ENCODE measurements at regions not wholly inside any gene's neighbourhood (a gene's known extent, or its start where the extent isn't known, plus 50 kb on each side); places are given as distances from the start of the nearest gene placed in this dataset.
"Not testable (repeated sequence)": the region's sequence is repeated elsewhere in the genome, so short reads cannot be mapped to it uniquely, and the experiment has no call there.

- not testable (repeated sequence) for H3K27ac Mint-ChIP-seq, H3K27me3 Mint-ChIP-seq, H3K4me1 Mint-ChIP-seq, H3K9me3 Mint-ChIP-seq, H3K4me3 Mint-ChIP-seq, ATAC-seq, DNase-seq
Measured at GRCh38 chr16:33583702-33584101, 124.3 kb downstream of the TP53TG3F start.

DNA sequence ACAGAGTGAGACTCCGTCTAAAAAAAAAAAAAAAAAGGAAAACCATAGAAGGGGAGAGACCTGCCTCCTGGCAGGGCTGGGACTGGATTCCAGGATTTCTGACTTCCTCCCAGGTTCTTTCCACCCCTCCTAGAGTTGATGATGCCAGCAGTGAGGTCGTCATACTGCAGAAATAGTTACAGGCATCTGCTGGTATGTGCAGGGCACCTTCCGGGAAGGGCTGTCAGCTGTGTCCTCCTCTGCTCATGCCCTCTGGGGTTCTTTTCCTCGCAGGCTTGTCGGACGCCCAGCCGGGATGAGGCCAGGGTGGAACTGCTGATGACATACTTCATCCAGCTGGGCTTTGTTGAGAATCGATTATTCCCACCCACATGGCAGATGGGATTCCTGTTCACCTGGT, 129.2 kb downstream of the TP53TG3F start:
- H3K4me1 Mint-ChIP-seq, H3K9me3 Mint-ChIP-seq, H3K27me3 Mint-ChIP-seq, H3K27ac Mint-ChIP-seq, H3K4me3 Mint-ChIP-seq, ATAC-seq, DNase-seq: not testable (repeated sequence)

GRCh38 chr16:33593344-33593743, 133.9 kb downstream of the TP53TG3F start:
- ATAC-seq, H3K4me3 Mint-ChIP-seq, DNase-seq, H3K27ac Mint-ChIP-seq, H3K4me1 Mint-ChIP-seq, H3K9me3 Mint-ChIP-seq, H3K27me3 Mint-ChIP-seq: not testable (repeated sequence)

DNA sequence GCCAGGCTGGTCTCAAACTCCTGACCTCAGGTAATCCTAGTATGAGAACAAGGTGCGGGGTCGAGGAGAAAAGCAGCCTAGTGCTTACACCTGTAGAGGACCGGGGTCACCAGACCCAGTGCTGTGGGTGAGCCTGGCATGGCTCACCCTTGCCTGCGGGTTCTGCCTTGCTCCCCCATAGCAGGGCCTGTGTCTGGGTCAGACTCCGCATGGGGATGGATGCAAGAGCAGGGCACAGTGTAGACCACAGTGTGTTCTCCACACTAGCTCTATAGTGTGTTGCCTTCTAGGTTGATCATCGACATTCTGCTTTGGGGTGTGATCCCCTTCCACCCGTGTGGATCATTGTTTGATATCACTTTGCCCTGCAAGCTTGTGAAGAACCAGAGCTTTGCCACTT, 135.7 kb downstream of the TP53TG3F start:
- H3K4me3 Mint-ChIP-seq, H3K27me3 Mint-ChIP-seq, ATAC-seq, H3K27ac Mint-ChIP-seq, DNase-seq, H3K9me3 Mint-ChIP-seq, H3K4me1 Mint-ChIP-seq: not testable (repeated sequence)

GRCh38 chr16:33601029-33601428, 141.6 kb downstream of the TP53TG3F start:
- H3K4me3 Mint-ChIP-seq, H3K27ac Mint-ChIP-seq, H3K27me3 Mint-ChIP-seq, H3K9me3 Mint-ChIP-seq, ATAC-seq, H3K4me1 Mint-ChIP-seq, DNase-seq: not testable (repeated sequence)

DNA sequence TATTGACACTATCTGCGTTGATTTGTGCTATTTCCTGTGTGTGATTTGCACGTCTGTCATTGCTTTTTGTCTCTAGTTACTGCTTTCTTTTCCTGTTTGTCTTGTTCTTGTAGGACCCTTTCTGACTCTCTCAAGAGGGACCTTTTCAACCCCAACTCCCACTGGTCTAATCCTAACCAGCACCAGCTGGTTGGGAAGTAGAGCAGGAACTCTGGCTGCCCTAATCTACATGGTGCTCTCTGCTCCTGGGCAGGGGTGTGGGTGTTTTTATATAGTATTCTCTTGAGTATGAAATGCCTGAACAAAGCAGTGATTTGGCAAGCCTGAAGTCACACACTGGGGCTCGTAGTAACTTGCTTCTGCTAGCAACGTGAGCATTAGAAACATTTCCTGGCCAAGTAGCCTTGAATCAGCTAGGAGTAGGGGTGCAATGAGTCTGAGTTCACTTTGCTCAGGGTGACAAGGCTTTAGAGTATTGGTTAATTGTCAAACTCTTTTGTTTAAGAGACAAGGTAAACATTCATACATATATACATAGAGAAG, 164.2 kb downstream of the TP53TG3F start:
- DNase-seq, H3K27me3 Mint-ChIP-seq, H3K27ac Mint-ChIP-seq: not testable (repeated sequence)

DNA sequence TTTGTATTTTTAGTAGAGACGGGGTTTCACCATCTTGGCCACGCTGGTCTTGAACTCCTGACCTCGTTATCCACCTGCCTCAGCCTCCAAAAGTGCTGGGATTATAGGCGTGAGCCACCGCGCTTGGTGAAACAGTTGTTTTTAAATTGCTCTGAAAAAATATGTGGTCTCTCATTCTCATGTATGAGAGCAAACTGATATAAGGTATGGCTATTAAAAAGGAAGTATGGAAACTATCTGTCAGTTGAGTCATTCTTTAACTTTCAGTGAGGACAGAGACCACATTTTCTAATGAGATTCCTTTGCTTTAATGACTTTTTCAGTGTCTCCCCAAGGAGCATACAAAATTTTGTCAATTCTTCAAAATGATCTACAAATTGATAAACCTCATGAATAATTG, 169.5 kb downstream of the TP53TG3F start:
- not testable (repeated sequence) for H3K4me3 Mint-ChIP-seq, H3K27ac Mint-ChIP-seq, H3K27me3 Mint-ChIP-seq, H3K4me1 Mint-ChIP-seq, H3K9me3 Mint-ChIP-seq, ATAC-seq, DNase-seq

More for the DNA sequence above, 164.2 kb downstream of the TP53TG3F start:
- not testable (repeated sequence) for ATAC-seq, H3K4me3 Mint-ChIP-seq, H3K4me1 Mint-ChIP-seq, H3K9me3 Mint-ChIP-seq

DNA sequence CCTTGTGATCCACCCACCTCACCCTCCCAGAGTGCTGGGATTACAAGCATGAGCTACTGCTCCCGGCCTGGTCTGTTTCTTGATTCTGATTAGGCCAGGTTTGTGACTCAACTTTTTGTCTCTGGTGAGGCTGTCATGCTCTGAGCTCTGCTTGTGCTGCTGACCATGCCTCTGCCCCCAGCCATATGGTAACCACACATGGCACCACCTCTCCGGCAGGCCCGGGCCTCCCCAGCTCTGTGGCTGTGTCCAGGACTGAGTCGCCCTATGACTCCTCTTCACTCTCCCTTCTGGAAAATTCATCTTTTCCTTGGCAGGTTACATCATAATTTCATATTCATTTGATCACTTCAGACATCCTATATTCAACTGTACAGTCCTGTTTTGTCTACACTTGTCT, 172.3 kb downstream of the TP53TG3F start:
- H3K9me3 Mint-ChIP-seq, ATAC-seq, DNase-seq, H3K27me3 Mint-ChIP-seq, H3K27ac Mint-ChIP-seq, H3K4me3 Mint-ChIP-seq, H3K4me1 Mint-ChIP-seq: not testable (repeated sequence)

- H3K27me3 Mint-ChIP-seq, H3K4me1 Mint-ChIP-seq, H3K4me3 Mint-ChIP-seq, H3K27ac Mint-ChIP-seq, H3K9me3 Mint-ChIP-seq, ATAC-seq, DNase-seq: not testable (repeated sequence)
Measured at GRCh38 chr16:33634057-33634456, 174.6 kb downstream of the TP53TG3F start.

DNA sequence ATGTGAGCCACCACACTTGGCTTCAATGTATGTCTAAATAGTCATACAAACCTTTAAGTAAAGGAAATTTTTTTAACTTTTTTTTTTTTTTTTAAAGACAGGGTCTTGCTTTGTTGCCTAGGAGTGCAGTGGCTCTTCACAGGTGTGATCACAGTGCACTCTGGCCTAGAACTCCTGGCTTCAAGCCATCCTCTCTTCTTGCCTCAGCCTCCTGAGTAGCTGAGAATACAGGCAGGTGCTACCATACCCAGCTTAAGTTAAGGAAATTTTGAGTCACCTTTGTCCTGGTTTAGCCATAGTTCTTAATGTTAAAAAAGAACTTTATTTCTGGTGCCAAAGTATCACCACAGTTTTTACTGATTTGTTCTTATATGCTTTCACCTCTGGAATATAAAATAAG, 177.3 kb downstream of the TP53TG3F start:
- ATAC-seq, H3K27ac Mint-ChIP-seq, H3K4me1 Mint-ChIP-seq, H3K9me3 Mint-ChIP-seq, H3K27me3 Mint-ChIP-seq, H3K4me3 Mint-ChIP-seq, DNase-seq: not testable (repeated sequence)

DNA sequence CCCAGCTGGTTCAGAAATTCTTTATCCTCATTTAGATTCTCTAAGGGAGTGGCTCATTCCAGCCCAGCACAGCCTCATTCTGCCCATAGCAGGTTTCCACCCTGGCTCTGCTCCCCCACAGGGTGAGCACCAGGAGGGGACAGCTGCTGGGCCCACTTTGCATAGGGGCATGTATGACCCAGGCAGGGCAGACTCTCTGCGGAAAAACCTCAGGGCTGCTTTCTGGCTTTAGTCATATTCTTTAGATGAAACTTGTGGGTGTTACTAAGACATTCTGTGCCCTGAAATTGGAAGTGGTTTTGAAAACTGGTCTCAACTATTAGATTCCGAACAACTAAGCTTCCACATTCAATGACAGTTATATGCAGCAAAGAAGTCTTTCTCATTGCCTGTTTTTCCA, 183.9 kb downstream of the TP53TG3F start:
- not testable (repeated sequence) for ATAC-seq, H3K4me3 Mint-ChIP-seq, H3K4me1 Mint-ChIP-seq, H3K27ac Mint-ChIP-seq, DNase-seq, H3K9me3 Mint-ChIP-seq, H3K27me3 Mint-ChIP-seq

DNA sequence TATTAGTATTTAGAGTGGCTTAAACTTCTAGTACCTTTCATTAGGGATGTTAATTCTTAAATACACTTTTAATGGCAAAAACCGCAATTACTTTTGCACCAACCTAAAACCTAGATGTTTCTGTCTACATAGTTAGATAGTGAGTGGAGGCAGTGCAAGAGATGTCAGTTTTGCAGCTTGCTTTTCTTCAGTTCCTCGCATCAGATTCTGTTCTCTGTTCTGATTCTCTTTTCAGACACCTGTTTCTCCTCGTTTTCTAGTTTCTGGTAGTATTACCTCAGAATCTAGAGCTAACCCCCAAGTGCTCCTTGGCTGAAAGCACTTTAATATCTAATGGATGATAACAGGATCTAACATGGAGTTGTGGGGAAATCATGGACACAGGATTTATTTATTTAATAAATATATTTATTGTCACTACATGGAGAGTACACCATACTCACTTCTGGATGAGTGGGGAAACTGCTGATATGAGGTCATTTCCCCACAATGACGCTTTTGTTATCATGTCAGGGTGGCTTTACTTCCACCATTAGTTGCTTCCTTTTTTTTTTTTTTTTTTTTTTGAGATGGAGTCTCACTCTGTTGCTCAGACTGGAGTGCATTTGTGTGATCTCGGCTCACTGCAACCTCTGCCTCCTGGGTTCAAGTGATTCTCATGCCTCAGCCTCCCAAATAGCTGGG, 184.4 kb downstream of the TP53TG3F start:
- H3K27ac Mint-ChIP-seq, H3K9me3 Mint-ChIP-seq, H3K4me3 Mint-ChIP-seq, ATAC-seq, H3K4me1 Mint-ChIP-seq, H3K27me3 Mint-ChIP-seq, DNase-seq: not testable (repeated sequence)

DNA sequence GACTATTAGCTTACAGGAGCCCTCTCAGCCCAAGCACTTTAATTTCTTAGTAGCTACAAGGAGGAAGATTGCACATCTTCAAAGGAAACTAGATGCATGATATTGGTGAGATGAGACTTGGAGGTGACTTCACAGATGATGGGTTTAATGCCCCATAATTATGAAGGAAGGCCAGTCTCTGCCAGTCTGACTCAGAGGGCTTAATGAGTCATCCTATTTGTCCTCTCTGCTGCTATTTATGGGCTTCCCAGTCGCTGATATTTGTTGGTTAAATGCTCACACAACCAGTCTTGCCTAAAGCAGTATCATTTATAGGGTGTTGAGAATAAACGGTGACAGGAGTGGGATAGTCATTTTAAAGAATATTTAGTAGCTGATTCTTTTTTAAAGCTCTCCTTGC, 187.0 kb downstream of the TP53TG3F start:
- not testable (repeated sequence) for H3K9me3 Mint-ChIP-seq, H3K4me1 Mint-ChIP-seq, ATAC-seq, DNase-seq, H3K4me3 Mint-ChIP-seq, H3K27me3 Mint-ChIP-seq, H3K27ac Mint-ChIP-seq

- ATAC-seq, H3K4me3 Mint-ChIP-seq, H3K27me3 Mint-ChIP-seq, H3K4me1 Mint-ChIP-seq, H3K9me3 Mint-ChIP-seq, DNase-seq, H3K27ac Mint-ChIP-seq: not testable (repeated sequence)
Measured at GRCh38 chr16:33655756-33656155, 196.3 kb downstream of the TP53TG3F start.

DNA sequence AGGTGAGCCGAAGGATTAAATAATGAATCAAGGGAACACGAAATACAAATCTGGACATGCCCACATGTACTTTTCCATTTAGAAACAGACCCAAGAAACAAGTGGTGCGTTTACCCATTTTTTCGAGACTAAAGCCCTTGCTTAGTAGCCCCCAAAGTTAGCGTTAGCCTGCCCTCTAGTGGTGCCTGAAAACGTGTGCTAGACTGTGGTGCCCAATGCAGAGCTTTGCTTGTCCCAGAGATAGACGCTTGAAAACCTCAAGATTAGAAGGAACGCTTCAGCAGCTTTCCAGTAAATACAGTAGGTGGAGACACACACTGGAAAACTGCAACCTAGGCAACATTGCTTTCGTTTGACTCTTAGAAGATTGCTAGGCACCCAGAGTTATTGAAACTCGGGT, 197.0 kb downstream of the TP53TG3F start:
- DNase-seq, H3K4me3 Mint-ChIP-seq, H3K27me3 Mint-ChIP-seq, H3K27ac Mint-ChIP-seq, H3K9me3 Mint-ChIP-seq, H3K4me1 Mint-ChIP-seq: not testable (repeated sequence)
- ATAC-seq, result peak; percentile 81

DNA sequence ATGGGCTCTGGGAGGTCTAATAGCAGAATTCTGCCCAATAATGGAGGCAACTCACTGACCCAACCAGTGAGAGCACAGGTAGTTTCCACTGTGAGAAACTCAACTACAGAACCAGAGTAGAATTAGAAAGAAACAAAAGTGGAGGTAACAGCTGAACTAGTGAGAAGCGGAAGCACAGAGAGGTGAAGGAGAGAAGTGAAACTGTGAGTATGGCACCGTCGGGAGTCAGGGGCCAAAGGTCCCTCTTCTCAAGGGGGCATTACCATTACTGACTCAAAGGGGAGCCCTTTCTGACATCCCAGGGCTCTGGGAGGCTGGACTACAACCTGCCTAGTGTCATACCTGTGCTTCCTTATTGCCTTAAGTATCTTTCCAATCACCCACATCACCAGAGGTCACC, 198.3 kb downstream of the TP53TG3F start:
- H3K27me3 Mint-ChIP-seq, H3K4me3 Mint-ChIP-seq, H3K27ac Mint-ChIP-seq, H3K4me1 Mint-ChIP-seq, DNase-seq, H3K9me3 Mint-ChIP-seq, ATAC-seq: not testable (repeated sequence)

DNA sequence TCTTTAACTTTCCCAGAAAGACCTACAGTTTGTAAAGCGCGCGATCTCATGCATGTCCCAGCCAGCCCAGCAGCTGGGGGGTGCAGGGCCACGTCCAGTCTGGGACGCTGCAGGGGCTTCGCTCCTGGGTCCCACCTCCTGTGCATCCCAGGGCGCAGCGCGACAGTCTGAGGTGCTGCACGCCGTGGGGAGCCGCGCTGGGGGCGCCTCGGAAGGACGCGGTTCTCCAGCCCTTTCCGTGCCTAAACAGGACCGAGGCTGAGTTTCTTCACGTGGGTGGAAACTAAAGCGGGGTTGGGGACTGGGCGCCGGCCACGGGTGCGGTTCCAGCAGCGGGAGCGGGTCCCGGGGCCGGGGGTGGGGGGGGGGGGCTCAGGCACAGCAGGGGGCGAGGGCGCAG, 221.4 kb downstream of the TP53TG3F start:
- H3K27ac Mint-ChIP-seq, H3K4me1 Mint-ChIP-seq, H3K4me3 Mint-ChIP-seq, H3K9me3 Mint-ChIP-seq, DNase-seq, ATAC-seq, H3K27me3 Mint-ChIP-seq: not testable (repeated sequence)

Data from stimulated activated naive CD8-positive, alpha-beta T cell treated with anti-CD3 and anti-CD28 coated beads, Interleukin-15, amount 100 ng/mL, for 72 hours (primary cell).